VCaP (cell line): ENCODE measurements at regions not wholly inside any gene's neighbourhood (a gene's known extent, or its start where the extent isn't known, plus 50 kb on each side); places are given as distances from the start of the nearest gene placed in this dataset.

Experiments used
- H3K27ac ChIP-seq: fragments of 450-650 bp; 2 replicates; pipeline ENCODE4 v1.5.1; 2017
- CTCF ChIP-seq: fragments of 450-650 bp; conservative IDR thresholded peaks from 2 replicates; pipeline ENCODE4 v1.5.1; 2017; ENCODE audit warnings: mild to moderate bottlenecking, moderate library complexity

- no peak overlapping the region for H3K27ac ChIP-seq
- TF ChIP-seq CTCF: no peak
These were observed 50.4 kb downstream of the HAPSTR1 start for GRCh38 chr16:9141813-9142212.

- TF ChIP-seq CTCF: no peak
- no peak overlapping the region for H3K27ac ChIP-seq
These were observed 52.7 kb downstream of the HAPSTR1 start for GRCh38 chr16:9144106-9144505.

GRCh38 chr16:9148374-9149015, 57.1 kb downstream of the HAPSTR1 start:
- no peak for TF ChIP-seq CTCF
- no peak overlapping the region for H3K27ac ChIP-seq

- no peak for TF ChIP-seq CTCF
- no peak overlapping the region for H3K27ac ChIP-seq
These were observed 59.6 kb downstream of the HAPSTR1 start for GRCh38 chr16:9151074-9151473.

- H3K27ac ChIP-seq: no peak overlapping the region
- no peak for TF ChIP-seq CTCF
These were observed 60.2 kb downstream of the HAPSTR1 start for GRCh38 chr16:9151597-9151996.

GRCh38 chr16:9152649-9153501, 61.4 kb downstream of the HAPSTR1 start:
- no peak overlapping the region for H3K27ac ChIP-seq
- no peak for TF ChIP-seq CTCF

- H3K27ac ChIP-seq: no peak overlapping the region
- no peak for TF ChIP-seq CTCF
These were observed 62.0 kb downstream of the HAPSTR1 start for GRCh38 chr16:9153502-9153864.
